Trophoblast cell (in vitro differentiated cells and primary cell): ENCODE measurements at regions not wholly inside any gene's neighbourhood (a gene's known extent, or its start where the extent isn't known, plus 50 kb on each side); places are given as distances from the start of the nearest gene placed in this dataset.
"Not testable (repeated sequence)": the region's sequence is repeated elsewhere in the genome, so short reads cannot be mapped to it uniquely, and the experiment has no call there.

Experiments used
- DNase-seq, 2 donors: peaks; one replicate each; pipeline ENCODE4 v3.0.0-alpha.2; 2016
- H2AFZ ChIP-seq: 2 replicates; pipeline ENCODE4 v1.6.1; 2013; ENCODE audit warnings: low read length, moderate library complexity, mild to moderate bottlenecking; ENCODE audit not compliant: insufficient read depth, poor library complexity
- H2AK5ac ChIP-seq: 2 replicates; pipeline ENCODE4 v1.6.1; 2013; ENCODE audit warnings: mild to moderate bottlenecking, low read length
- H2BK120ac ChIP-seq: 2 replicates; pipeline ENCODE4 v1.6.1; 2013; ENCODE audit warnings: low read length, mild to moderate bottlenecking, moderate library complexity; ENCODE audit not compliant: insufficient read depth, poor library complexity
- H2BK12ac ChIP-seq: 2 replicates; pipeline ENCODE4 v1.6.1; 2013; ENCODE audit warnings: mild to moderate bottlenecking, low read length, moderate library complexity
- H2BK5ac ChIP-seq: 2 replicates; pipeline ENCODE4 v1.6.1; 2013; ENCODE audit warnings: low read length, low read depth, moderate library complexity, mild to moderate bottlenecking; ENCODE audit not compliant: poor library complexity
- H3K14ac ChIP-seq: 2 replicates; pipeline ENCODE4 v1.6.1; 2013; ENCODE audit warnings: mild to moderate bottlenecking, low read length
- H3K18ac ChIP-seq: 2 replicates; pipeline ENCODE4 v1.6.1; 2013; ENCODE audit warnings: mild to moderate bottlenecking, low read length
- H3K23ac ChIP-seq: 2 replicates; pipeline ENCODE4 v1.6.1; 2013; ENCODE audit warnings: low read length
- H3K27ac ChIP-seq: 2 replicates; pipeline ENCODE4 v1.5.1; 2013; ENCODE audit warnings: low read depth, mild to moderate bottlenecking, inconsistent platforms, low read length, moderate library complexity
- H3K27me3 ChIP-seq: 2 replicates; pipeline ENCODE4 v1.6.1; 2013; ENCODE audit warnings: inconsistent platforms, mild to moderate bottlenecking, low read length, moderate library complexity; ENCODE audit not compliant: insufficient read depth
- H3K36me3 ChIP-seq, 2 experiments: 1 replicate in 1 of 2; 2 replicates in 1 of 2; pipeline ENCODE4 v1.6.1; 2013; ENCODE audit warnings: low read length in 2 of 2, mild to moderate bottlenecking in 2 of 2, moderate library complexity in 1 of 2; ENCODE audit not compliant: insufficient read depth in 2 of 2, control insufficient read depth in 1 of 2
- H3K4ac ChIP-seq: 2 replicates; pipeline ENCODE4 v1.6.1; 2013; ENCODE audit warnings: low read depth, mild to moderate bottlenecking, low read length, moderate library complexity
- H3K4me1 ChIP-seq, 2 experiments: 1 replicate in 1 of 2; 2 replicates in 1 of 2; pipeline ENCODE4 v1.6.1; 2013; ENCODE audit warnings: low read length in 2 of 2, mild to moderate bottlenecking in 2 of 2, moderate library complexity in 1 of 2; ENCODE audit not compliant: insufficient read depth in 2 of 2, control insufficient read depth in 1 of 2
- H3K4me2 ChIP-seq: 2 replicates; pipeline ENCODE4 v1.6.1; 2013; ENCODE audit warnings: inconsistent platforms, mild to moderate bottlenecking, low read length, moderate library complexity
- H3K4me3 ChIP-seq: 2 replicates; pipeline ENCODE4 v1.5.1; 2013; ENCODE audit warnings: mild to moderate bottlenecking, low read depth, low read length, inconsistent platforms
- H3K79me1 ChIP-seq: one replicate; pipeline ENCODE4 v1.6.1; 2013; ENCODE audit warnings: low read length
- H3K79me2 ChIP-seq: 2 replicates; pipeline ENCODE4 v1.6.1; 2013; ENCODE audit warnings: low read length, mild to moderate bottlenecking; ENCODE audit not compliant: control insufficient read depth, insufficient read depth, poor library complexity
- H3K9ac ChIP-seq: 2 replicates; pipeline ENCODE4 v1.6.1; 2013; ENCODE audit warnings: mild to moderate bottlenecking, low read length
- H3K9me3 ChIP-seq: 2 replicates; pipeline ENCODE4 v1.6.1; 2013; ENCODE audit warnings: low read depth, mild to moderate bottlenecking, control low read depth, inconsistent platforms, low read length; ENCODE audit not compliant: insufficient read depth
- H4K12ac ChIP-seq: 2 replicates; pipeline ENCODE4 v1.6.1; 2013; ENCODE audit warnings: low read depth, mild to moderate bottlenecking, low read length, moderate library complexity
- H4K8ac ChIP-seq: 2 replicates; pipeline ENCODE4 v1.6.1; 2013; ENCODE audit warnings: low read depth, mild to moderate bottlenecking, low read length, moderate library complexity
- H4K91ac ChIP-seq: one replicate; pipeline ENCODE4 v1.6.1; 2013; ENCODE audit warnings: low read depth, mild to moderate bottlenecking, low read length, moderate library complexity
- WGBS: extraction: QIAGEN DNeasy Blood & Tissue Kit; methylation state at CpG from one replicate; pipeline ENCODE4 v1.1.7; 2013; ENCODE audit warnings: missing lambda C conversion rate; ENCODE audit not compliant: insufficient read length, insufficient coverage; ENCODE audit errors: extremely low coverage; 5-methylcytosine and 5-hydroxymethylcytosine counted together

- Histone ChIP-seq H4K91ac (no peak overlapping the region), H2AFZ (no peak overlapping the region), H3K14ac (no peak overlapping the region), H3K79me2 (no peaks in the 10 kb centered on the region), H2BK5ac (no peak overlapping the region), H2AK5ac (no peak overlapping the region), H4K8ac (no peak overlapping the region), H3K27ac (no peak overlapping the region), H3K9ac (no peak overlapping the region), H3K4ac (no peak overlapping the region), H3K79me1 (no peaks in the 10 kb centered on the region), H3K36me3 (no peaks in the 10 kb centered on the region), H3K4me3 (no peak overlapping the region), H3K9me3 (no peaks in the 10 kb centered on the region), H2BK120ac (no peak overlapping the region), H3K4me1 (no peaks in the 10 kb centered on the region), H3K4me2 (no peak overlapping the region), H4K12ac (no peak overlapping the region), H3K27me3 (no peaks in the 10 kb centered on the region), H3K18ac (no peak overlapping the region), H3K23ac (no peak overlapping the region), H2BK12ac (no peak overlapping the region)
- WGBS: no CpG with 5 or more reads among the region's 3 CpGs
- DNase-seq: no peak
These were observed 418.8 kb upstream of the ALCAM start for GRCh38 chr3:104947943-104948342.

- H3K27ac ChIP-seq, H4K8ac ChIP-seq, H3K4me1 ChIP-seq, DNase-seq, H4K91ac ChIP-seq, H3K23ac ChIP-seq, H3K79me1 ChIP-seq, H4K12ac ChIP-seq, H2AK5ac ChIP-seq, H3K9ac ChIP-seq, H3K18ac ChIP-seq, H3K36me3 ChIP-seq, H3K27me3 ChIP-seq, H3K14ac ChIP-seq, H2BK12ac ChIP-seq, H3K4ac ChIP-seq, H2BK5ac ChIP-seq, H3K4me3 ChIP-seq, H3K79me2 ChIP-seq, H2AFZ ChIP-seq, H3K4me2 ChIP-seq, H2BK120ac ChIP-seq, H3K9me3 ChIP-seq: not testable (repeated sequence)
- WGBS: no CpG with 5 or more reads among the region's 4 CpGs
These were observed 416.9 kb upstream of the ALCAM start for GRCh38 chr3:104949810-104950209.

- Histone ChIP-seq H3K79me2 (no peaks in the 10 kb centered on the region), H2BK120ac (no peak overlapping the region), H3K14ac (no peak overlapping the region), H4K12ac (no peak overlapping the region), H3K9ac (no peak overlapping the region), H3K9me3 (no peaks in the 10 kb centered on the region), H3K27ac (no peak overlapping the region), H3K79me1 (no peaks in the 10 kb centered on the region), H4K91ac (no peak overlapping the region), H2AFZ (no peak overlapping the region), H3K27me3 (no peaks in the 10 kb centered on the region), H3K4me1 (no peaks in the 10 kb centered on the region), H2AK5ac (no peak overlapping the region), H2BK12ac (no peak overlapping the region), H3K4ac (no peak overlapping the region), H3K23ac (no peak overlapping the region), H3K18ac (no peak overlapping the region), H3K4me3 (no peak overlapping the region), H3K4me2 (no peak overlapping the region), H4K8ac (no peak overlapping the region), H2BK5ac (no peak overlapping the region), H3K36me3 (no peaks in the 10 kb centered on the region)
- DNase-seq: no peak
- no CpG with 5 or more reads among the region's 2 CpGs for WGBS
These were observed 415.3 kb upstream of the ALCAM start for GRCh38 chr3:104951426-104951825.

- Histone ChIP-seq H2BK5ac (no peak overlapping the region), H4K91ac (no peak overlapping the region), H2AK5ac (no peak overlapping the region), H4K8ac (no peak overlapping the region), H4K12ac (no peak overlapping the region), H3K27me3 (no peaks in the 10 kb centered on the region), H3K79me1 (no peaks in the 10 kb centered on the region), H3K9me3 (no peaks in the 10 kb centered on the region), H3K4me1 (no peaks in the 10 kb centered on the region), H2AFZ (no peak overlapping the region), H3K4ac (no peak overlapping the region), H3K79me2 (no peaks in the 10 kb centered on the region), H3K18ac (no peak overlapping the region), H3K14ac (no peak overlapping the region), H3K9ac (no peak overlapping the region), H3K4me2 (no peak overlapping the region), H3K36me3 (no peaks in the 10 kb centered on the region), H2BK120ac (no peak overlapping the region), H2BK12ac (no peak overlapping the region), H3K4me3 (no peak overlapping the region), H3K27ac (no peak overlapping the region), H3K23ac (no peak overlapping the region)
- WGBS: no CpG with 5 or more reads among the region's 2 CpGs
- DNase-seq: no peak
These were observed 414.4 kb upstream of the ALCAM start for GRCh38 chr3:104952146-104952972.
